NCI-H345 treated with DMSO at 0.1 percent for 48 hours (cell line): ENCODE measurements at regions not wholly inside any gene's neighbourhood (a gene's known extent, or its start where the extent isn't known, plus 50 kb on each side); places are given as distances from the start of the nearest gene placed in this dataset.
"Not testable (repeated sequence)": the region's sequence is repeated elsewhere in the genome, so short reads cannot be mapped to it uniquely, and the experiment has no call there.

ENCODE experiments used
- DNase-seq: peaks from one replicate; lab custom pipeline; 2025; ENCODE audit not compliant: unreplicated experiment; lab: John Stamatoyannopoulos, UW

GRCh38 chr3:26256224-26256623 lies 366.3 kb upstream of the LRRC3B start:
- no peak for DNase-seq

DNA sequence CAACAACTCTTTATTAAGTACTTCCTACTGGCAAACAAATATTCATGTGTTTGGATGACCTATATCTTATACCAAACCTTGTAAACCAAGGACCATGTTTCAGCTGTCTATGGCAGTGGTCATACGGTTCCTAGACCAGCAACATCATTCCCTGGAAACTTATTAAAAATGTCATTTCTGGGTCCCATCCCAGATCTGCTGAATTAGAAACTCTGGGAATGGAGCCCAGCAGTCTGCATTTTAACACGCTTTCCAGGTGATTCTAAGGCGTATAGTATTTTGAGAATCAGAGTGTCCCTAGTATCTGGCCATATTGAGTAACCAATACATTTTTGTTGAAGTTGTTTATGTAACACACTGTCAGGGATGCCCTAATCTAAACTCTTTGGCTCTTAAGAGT lies 363.4 kb upstream of the LRRC3B start:
- DNase-seq: no peak

DNA sequence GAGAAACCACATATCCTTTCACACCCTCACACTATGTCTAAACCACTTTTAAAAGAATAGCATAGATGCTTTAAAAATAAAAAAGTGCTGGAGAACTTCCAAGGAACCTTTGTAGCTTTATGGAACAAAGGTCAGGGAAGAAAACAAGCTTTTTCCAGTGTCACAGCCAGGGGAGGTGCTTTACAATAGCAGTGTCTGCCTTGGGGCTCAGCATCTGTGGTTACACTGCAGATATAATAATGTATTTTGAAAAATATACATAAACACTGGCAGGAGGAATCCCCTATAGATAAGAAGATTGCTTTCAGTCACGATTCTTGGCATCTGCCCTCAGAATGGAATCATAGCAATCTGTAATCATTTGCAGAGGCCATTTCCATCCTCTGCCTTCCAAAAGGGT lies 362.4 kb upstream of the LRRC3B start:
- DNase-seq: no peak

GRCh38 chr3:26264708-26265107 lies 357.9 kb upstream of the LRRC3B start:
- DNase-seq: no peak

- no peak for DNase-seq
Measured at GRCh38 chr3:26271848-26272247, 350.7 kb upstream of the LRRC3B start.

DNA sequence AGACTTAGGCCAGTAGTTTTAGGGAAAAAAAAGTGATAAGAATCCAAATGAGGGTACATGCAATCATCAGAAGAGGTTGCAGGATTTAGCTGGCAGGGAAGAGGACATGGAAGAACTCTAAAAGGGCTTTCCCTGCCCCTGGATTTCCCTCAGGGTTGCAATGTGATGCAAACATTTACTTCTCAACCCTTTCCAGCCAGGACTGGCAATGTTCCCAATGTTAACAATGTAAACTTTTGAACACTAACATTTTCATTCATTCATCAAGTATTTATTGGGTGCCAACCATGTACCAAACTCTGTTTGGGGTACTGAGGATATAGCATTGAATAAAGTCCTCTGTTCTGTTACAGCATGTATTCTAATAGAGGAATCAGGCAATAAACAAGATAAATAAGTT lies 349.4 kb upstream of the LRRC3B start:
- no peak for DNase-seq

- DNase-seq: no peak
Measured at GRCh38 chr3:26279091-26279490, 343.5 kb upstream of the LRRC3B start.

- DNase-seq: no peak
Measured at GRCh38 chr3:26280517-26280916, 342.1 kb upstream of the LRRC3B start.

GRCh38 chr3:26281284-26281985 lies 341.1 kb upstream of the LRRC3B start:
- no peak for DNase-seq

DNA sequence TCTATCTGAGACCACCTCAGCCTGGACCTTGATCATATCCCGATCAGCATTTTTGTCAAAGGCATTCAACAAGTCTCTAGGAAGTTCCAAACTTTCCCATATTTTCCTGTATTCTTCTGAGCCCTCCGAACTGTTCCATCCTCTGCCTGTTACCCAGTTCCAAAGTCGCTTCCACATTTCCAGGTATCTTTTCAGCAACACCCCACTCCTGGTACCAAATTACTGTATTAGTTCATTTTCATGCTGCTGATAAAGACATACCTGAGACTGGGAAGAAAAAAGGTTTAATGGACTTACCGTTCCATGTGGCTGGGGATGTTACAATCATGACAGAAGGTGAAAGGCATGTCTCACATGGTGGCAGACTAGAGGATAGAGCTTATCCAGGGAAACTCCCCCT lies 338.1 kb upstream of the LRRC3B start:
- DNase-seq: not testable (repeated sequence)

GRCh38 chr3:26291840-26292239 lies 330.7 kb upstream of the LRRC3B start:
- no peak for DNase-seq

DNA sequence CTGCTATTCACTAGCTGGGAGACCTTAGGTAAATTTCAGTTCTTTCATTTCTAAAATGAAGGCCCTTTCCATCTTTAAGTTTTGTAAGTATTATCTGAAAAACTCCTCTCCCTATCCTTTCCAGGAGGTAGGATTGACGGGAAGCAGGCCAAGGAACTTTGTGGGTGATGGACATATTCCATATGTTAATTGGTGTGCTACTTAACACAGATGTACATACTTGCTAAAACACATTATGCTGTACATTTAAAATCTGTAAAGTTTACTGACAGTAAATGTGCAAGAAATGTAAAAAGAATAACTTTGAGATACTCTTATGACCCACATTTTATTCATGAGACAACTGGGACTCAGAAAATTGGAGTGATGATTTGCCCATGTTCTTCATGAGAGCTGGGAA lies 329.8 kb upstream of the LRRC3B start:
- DNase-seq: no peak

GRCh38 chr3:26293329-26293844 lies 329.2 kb upstream of the LRRC3B start:
- no peak for DNase-seq

DNA sequence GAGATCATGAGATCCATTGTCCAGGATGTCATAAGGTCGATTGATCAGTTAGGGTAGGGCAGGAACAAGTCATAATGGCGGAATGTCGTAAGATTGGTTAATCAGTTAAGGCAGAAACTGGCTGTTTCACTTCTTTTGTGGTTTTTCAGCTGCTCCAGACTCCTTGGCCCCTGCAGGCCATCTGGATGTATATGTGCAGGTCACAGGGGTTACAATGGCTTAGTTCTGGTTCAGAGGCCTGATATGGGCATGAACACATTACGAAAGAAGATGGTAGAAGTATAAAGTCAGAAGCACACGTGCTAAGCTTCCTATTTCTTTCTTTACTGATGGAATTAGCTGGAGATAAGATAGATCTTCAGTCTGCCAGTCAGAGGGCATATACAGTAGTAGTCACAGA lies 315.4 kb upstream of the LRRC3B start:
- no peak for DNase-seq

GRCh38 chr3:26307787-26308186 lies 314.8 kb upstream of the LRRC3B start:
- DNase-seq: no peak

DNA sequence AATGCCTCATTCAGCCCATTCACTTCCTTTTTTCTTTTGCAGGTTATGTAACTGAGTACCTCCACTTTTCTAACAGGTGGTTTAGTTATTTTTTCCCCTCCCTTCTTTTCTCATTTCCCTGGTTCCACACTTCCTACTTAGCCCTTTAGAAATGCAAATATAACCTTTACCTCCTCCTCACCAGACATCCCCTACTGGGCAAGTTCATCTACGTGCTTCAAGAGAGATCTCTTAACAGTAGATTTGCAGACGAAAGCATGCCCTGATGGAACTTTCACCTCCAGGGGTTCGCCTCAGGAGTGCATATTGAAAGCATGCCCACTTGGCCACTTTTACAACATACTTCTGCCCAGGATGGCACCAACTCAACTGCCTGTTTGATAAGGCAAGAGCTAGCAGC lies 314.1 kb upstream of the LRRC3B start:
- DNase-seq: no peak

GRCh38 chr3:26309536-26309935 lies 313.0 kb upstream of the LRRC3B start:
- DNase-seq: not testable (repeated sequence)

DNA sequence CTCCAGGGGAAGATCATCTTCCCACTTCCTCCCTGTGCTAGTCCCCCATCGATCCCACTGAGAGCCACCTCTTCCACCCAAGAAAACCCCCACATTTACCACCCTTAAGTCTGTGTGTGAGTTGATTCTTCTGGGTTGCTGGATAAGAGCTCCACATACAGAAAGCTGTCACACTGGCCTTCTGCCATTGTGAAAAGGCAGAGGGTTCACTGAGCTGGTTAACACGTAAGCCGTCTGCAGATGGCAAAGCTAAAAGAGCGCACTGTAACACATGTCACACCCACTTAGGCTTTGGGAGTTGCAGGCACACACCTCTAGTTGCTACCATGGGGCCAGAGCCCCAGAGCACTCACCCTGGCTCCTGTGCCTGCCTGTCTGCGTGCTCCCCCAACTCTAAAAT lies 309.8 kb upstream of the LRRC3B start:
- no peak for DNase-seq

GRCh38 chr3:26316472-26316871 lies 306.1 kb upstream of the LRRC3B start:
- DNase-seq: no peak

- not testable (repeated sequence) for DNase-seq
Measured at GRCh38 chr3:26323741-26324140, 298.8 kb upstream of the LRRC3B start.

DNA sequence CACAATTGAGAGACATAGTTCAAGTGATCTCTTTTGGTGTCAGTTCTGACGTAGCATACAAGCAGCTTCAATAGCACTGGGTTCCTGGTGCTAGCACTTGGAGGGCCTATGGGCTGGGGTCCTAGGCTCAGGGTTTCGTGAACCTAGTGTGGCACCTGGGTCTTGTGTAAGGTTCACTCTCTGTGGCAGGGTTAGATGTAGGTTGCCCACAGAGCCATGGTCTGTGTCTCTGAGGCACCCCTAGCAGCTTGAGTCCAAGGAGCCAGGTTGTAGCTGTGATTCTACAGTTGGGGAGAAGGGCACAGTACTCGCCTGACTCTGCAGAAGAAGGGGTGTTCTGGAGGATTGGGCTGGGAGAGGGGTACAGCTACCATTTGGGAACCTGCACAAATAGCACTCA lies 282.6 kb upstream of the LRRC3B start:
- no peak for DNase-seq

GRCh38 chr3:26343647-26344046 lies 278.9 kb upstream of the LRRC3B start:
- DNase-seq: no peak

DNA sequence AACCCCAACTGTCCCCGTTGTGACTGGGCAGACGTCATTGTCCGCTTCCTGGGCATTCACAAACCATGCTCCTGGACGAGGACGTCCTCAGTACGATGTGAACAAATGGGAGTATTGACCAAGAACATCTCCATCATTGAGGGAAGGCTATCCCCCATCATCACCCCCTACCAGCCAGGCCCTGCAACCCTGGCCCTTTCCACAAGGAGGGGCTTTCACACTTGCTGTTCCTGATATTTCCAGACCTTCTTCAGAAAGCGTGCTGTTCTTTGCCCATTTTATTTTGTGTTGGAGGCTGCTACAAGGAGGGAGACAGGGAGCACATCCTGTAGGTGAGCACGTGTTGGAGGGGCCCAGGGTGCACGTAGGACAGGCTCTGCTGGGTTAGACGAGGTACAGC lies 277.0 kb upstream of the LRRC3B start:
- no peak for DNase-seq
